HepG2 (cell line): ENCODE measurements at regions not wholly inside any gene's neighbourhood (a gene's known extent, or its start where the extent isn't known, plus 50 kb on each side); places are given as distances from the start of the nearest gene placed in this dataset.

Experiments
- ATAC-seq: fragments of 200-7000 bp; cut with Tn5 transposase; 3 replicates; pipeline ENCODE4 v1.9.1; 2020; ENCODE audit warnings: mild to moderate bottlenecking, moderate library complexity
- BruUV-seq: library from RNA; stranded (reverse); fragments of 400-500 nt; replicated peaks from 2 replicates; lab custom pipeline; 2021; lab: Mats Ljungman, UMichigan
- CTCF ChIA-PET: fragments of 300-600 bp; formaldehyde crosslinking; extraction: SDS; loops from one replicate; lab custom pipeline; 2021; ENCODE audit warnings: low total read pairs, inconsistent platforms, low intra/inter-chr PET ratio; lab: Yijun Ruan, JAX
- POLR2A ChIA-PET: fragments of 350-600 bp; sonication (Branson Sonifier 250); formaldehyde crosslinking; loops from one replicate; lab custom pipeline; 2020; ENCODE audit warnings: antibody characterized with exemption, inconsistent platforms; lab: Yijun Ruan, JAX
- DNase-seq: peaks from one replicate; pipeline ENCODE4 v3.0.0-alpha.2; 2015; ENCODE audit warnings: low spot score
- FAIRE-seq: peaks from 3 replicates; lab custom pipeline; 2011; peaks lifted over from hg19 to GRCh38; lab: Jason Lieb, UNC
- H2AFZ ChIP-seq: one replicate; pipeline ENCODE4 v1.6.1; 2011; ENCODE audit warnings: low read length, inconsistent platforms
- H3K27ac ChIP-seq: fragments of 300-600 bp; 3 replicates; pipeline ENCODE4 v1.8.0; 2011; ENCODE audit warnings: mixed run types, mild to moderate bottlenecking, mixed read lengths, low read length, inconsistent platforms; ENCODE audit not compliant: insufficient read depth; ENCODE audit errors: extremely low read length
- H3K27me3 ChIP-seq, 2 experiments: fragments of 200-600 bp in 1 of 2; 2 replicates in 1 of 2; 3 replicates in 1 of 2; pipeline versions ENCODE4 v1.6.0 to v1.8.0; 2011; ENCODE audit warnings: low read length in 2 of 2, mild to moderate bottlenecking in 2 of 2, moderate library complexity in 2 of 2, inconsistent platforms in 1 of 2; ENCODE audit not compliant: insufficient read depth in 2 of 2, control insufficient read depth in 1 of 2
- H3K36me3 ChIP-seq, 2 experiments: fragments of 200-600 bp in 1 of 2; replicated peaks in 1 of 2; 2 replicates in 1 of 2; 3 replicates in 1 of 2; pipeline versions ENCODE4 v1.5.1 to v1.8.0; 2011; ENCODE audit warnings: low read length in 2 of 2, inconsistent platforms in 1 of 2; ENCODE audit not compliant: insufficient read depth in 2 of 2, control insufficient read depth in 1 of 2
- H3K4me1 ChIP-seq: 2 replicates; pipeline ENCODE4 v1.5.1; 2012; ENCODE audit warnings: low read length, inconsistent platforms; ENCODE audit not compliant: insufficient read depth
- H3K4me2 ChIP-seq: 2 replicates; pipeline ENCODE4 v1.6.0; 2011; ENCODE audit warnings: low read depth, low read length, inconsistent platforms
- H3K4me3 ChIP-seq, 3 experiments: fragments of 200-600 bp in 1 of 3; sonication (generic), shearing (Covaris generic) in 1 of 3; replicated peaks in 1 of 3; 2 replicates each; pipeline ENCODE4 v1.5.1; 2011 to 2016; ENCODE audit warnings: low read length in 3 of 3, inconsistent platforms in 2 of 3, low read depth in 2 of 3, mild to moderate bottlenecking in 2 of 3, control low read depth in 1 of 3, mixed read lengths in 1 of 3; ENCODE audit not compliant: insufficient read depth in 1 of 3
- H3K79me2 ChIP-seq: one replicate; pipeline ENCODE4 v1.6.1; 2011; ENCODE audit warnings: low read length, inconsistent platforms; ENCODE audit not compliant: insufficient read depth
- H3K9ac ChIP-seq: 2 replicates; pipeline ENCODE4 v1.6.0; 2011; ENCODE audit warnings: mild to moderate bottlenecking, low read depth, low read length, inconsistent platforms; ENCODE audit not compliant: insufficient read depth
- H3K9me3 ChIP-seq: 2 replicates; pipeline ENCODE4 v1.5.1; 2012; ENCODE audit warnings: mild to moderate bottlenecking, low read length
- H4K20me1 ChIP-seq: 2 replicates; pipeline ENCODE4 v1.6.0; 2011; ENCODE audit warnings: inconsistent platforms, mild to moderate bottlenecking, low read length, moderate library complexity; ENCODE audit not compliant: insufficient read depth
- BCL3 ChIP-seq: sonication (generic); formaldehyde crosslinking; IDR thresholded peaks from 2 replicates; pipeline ENCODE4 v1.5.1; 2020; ENCODE audit warnings: mild to moderate bottlenecking, missing genetic modification reagents, moderate library complexity
- FOSL2 ChIP-seq: sonication (generic); formaldehyde crosslinking; IDR thresholded peaks from 2 replicates; pipeline ENCODE4 v1.4.0; 2020; ENCODE audit warnings: missing genetic modification reagents
- KDM5A ChIP-seq: fragments of 200-600 bp; sonication (generic); IDR thresholded peaks from 2 replicates; pipeline ENCODE4 v1.7.0; 2018; ENCODE audit warnings: antibody characterized with exemption, mild to moderate bottlenecking, low read length, borderline replicate concordance
- MAFF ChIP-seq: IDR thresholded peaks from 2 replicates; pipeline ENCODE4 v1.6.1; 2011; ENCODE audit warnings: low read depth, low read length, improper control_type of control experiment
- MAFK ChIP-seq, 2 experiments: IDR thresholded peaks in 1 of 2; conservative IDR thresholded peaks in 1 of 2; 2 replicates each; pipeline ENCODE4 v1.6.1; 2011; ENCODE audit warnings: improper control_type of control experiment in 2 of 2, low read length in 2 of 2
- MZF1 ChIP-seq: sonication (generic); formaldehyde crosslinking; IDR thresholded peaks from 2 replicates; pipeline ENCODE4 v1.8.1; 2023; ENCODE audit warnings: mild to moderate bottlenecking, missing genetic modification reagents, borderline replicate concordance
- POLR2AphosphoS2 ChIP-seq: IDR thresholded peaks from 2 replicates; pipeline ENCODE4 v1.6.1; 2011; ENCODE audit warnings: low read depth, low read length, improper control_type of control experiment
- SALL2 ChIP-seq: sonication (generic); formaldehyde crosslinking; IDR thresholded peaks from 2 replicates; pipeline ENCODE4 v1.8.1; 2023; ENCODE audit warnings: mild to moderate bottlenecking, missing genetic modification reagents, inconsistent platforms
- ZNF234 ChIP-seq: sonication (generic); formaldehyde crosslinking; conservative IDR thresholded peaks from 2 replicates; pipeline ENCODE4 v1.5.1; 2020; ENCODE audit warnings: mild to moderate bottlenecking, missing genetic modification reagents
- ZNF569 ChIP-seq: sonication (generic); formaldehyde crosslinking; IDR thresholded peaks from 2 replicates; pipeline ENCODE4 v1.5.0; 2020; ENCODE audit warnings: mild to moderate bottlenecking, missing genetic modification reagents, moderate library complexity, borderline replicate concordance
- ZNF784 ChIP-seq: sonication (generic); formaldehyde crosslinking; IDR thresholded peaks from 2 replicates; pipeline ENCODE4 v1.5.1; 2020; ENCODE audit warnings: missing genetic modification reagents, mild to moderate bottlenecking, borderline replicate concordance
- ZSCAN21 ChIP-seq: sonication (generic); formaldehyde crosslinking; IDR thresholded peaks from 2 replicates; pipeline ENCODE4 v1.8.0; 2022; ENCODE audit warnings: mild to moderate bottlenecking, missing genetic modification reagents, moderate library complexity, borderline replicate concordance
- WGBS: methylation state at CpG from one replicate; pipeline ENCODE4 v1.1.6; 2017; ENCODE audit warnings: low lambda C conversion rate; 5-methylcytosine and 5-hydroxymethylcytosine counted together
- in situ Hi-C: cut with HindIII; loops from 2 replicates; pipeline ENCODE4 v1.10.0; 2017; ENCODE audit warnings: low pct_unique_long_range_greater_than_20kb; ENCODE audit not compliant: extremely low pct_ligation_motif_present
- intact Hi-C: fragments of 100-400 bp; cut with micrococcal nuclease; formaldehyde crosslinking; loops from one replicate; pipeline ENCODE4 v1.10.0; 2022; ENCODE audit not compliant: unreplicated experiment
- TF ChIP-seq, protein P1 (sequence below): sonication (generic); formaldehyde crosslinking; IDR thresholded peaks from 2 replicates; pipeline ENCODE4 v1.4.0; 2020; ENCODE audit warnings: missing genetic modification reagents, borderline replicate concordance
- TF ChIP-seq, protein P2 (sequence below): sonication (generic); formaldehyde crosslinking; IDR thresholded peaks from 2 replicates; pipeline ENCODE4 v1.5.1; 2020; ENCODE audit warnings: missing genetic modification reagents, mild to moderate bottlenecking, borderline replicate concordance

DNA sequence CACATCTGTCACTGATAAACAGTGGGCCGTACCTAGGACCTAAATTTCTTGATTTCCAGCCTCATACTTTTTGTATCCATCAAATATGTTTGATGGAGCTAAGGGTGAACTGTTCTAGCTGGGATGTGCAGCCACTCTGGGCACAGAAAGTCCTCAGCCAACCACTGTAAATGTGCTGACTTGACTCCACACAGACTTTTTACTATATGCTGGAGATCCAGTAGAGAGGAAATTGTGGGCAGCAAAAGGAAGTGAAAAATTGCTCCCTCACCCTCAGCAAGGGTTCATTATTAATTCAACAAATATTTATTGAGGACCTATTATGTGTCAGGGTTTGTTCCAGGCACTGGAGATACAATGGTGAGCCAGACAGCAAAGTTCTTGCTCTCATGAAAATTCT, 54.2 kb upstream of the AMPD3 start:
- no peak overlapping the region for H3K27ac ChIP-seq
- 23% methylated on average over 1 of the region's 1 CpG for WGBS
- no peak overlapping the region for H3K4me2 ChIP-seq
- ATAC-seq (no peak), DNase-seq (no peak), FAIRE-seq (no peak)
- no peaks in the 10 kb centered on the region for H4K20me1 ChIP-seq
- H3K27me3 ChIP-seq, result peaks cover 0 to 22% of the 10 kb centered on the region in 2 experiments; a peak in 2 of 5 replicates
- POLR2A ChIA-PET, result no interaction called here
- no peak overlapping the region for H3K9ac ChIP-seq
- H2AFZ ChIP-seq, result no peak overlapping the region
- no peaks in the 10 kb centered on the region for H3K9me3 ChIP-seq
- TF ChIP-seq KDM5A, result no peak
- 0 out of 2 replicates have a peak, but pooled peaks have one; percentile 20 for TF ChIP-seq MAFF
- peak in 1 of 2 experiments; percentile 33; a peak in 1 of 4 replicates for TF ChIP-seq MAFK (conservative IDR thresholded peaks at IDR 0.05 in 1 of 2, IDR thresholded peaks at IDR 0.05 in 1 of 2; ENCODE audit: low read length in 2 of 2)
- no peaks in the 10 kb centered on the region for H3K36me3 ChIP-seq
- CTCF ChIA-PET, result no interaction called here
- H3K4me3 ChIP-seq, result no peak overlapping the region
- no peaks in the 10 kb centered on the region for H3K4me1 ChIP-seq
- in situ Hi-C loops (loop anchor here (10.0 kb wide), 1 partner anchor 224 kb away; no protein-coding TSS in a partner anchor), intact Hi-C loops (no loop called here)
- H3K79me2 ChIP-seq, result no peaks in the 10 kb centered on the region
- no TSS peak for BruUV-seq

- Histone ChIP-seq H3K4me2 (no peak overlapping the region), H3K4me3 (no peak overlapping the region), H3K27me3 (peaks cover 0 to 18% of the 10 kb centered on the region in 2 experiments; a peak in 2 of 5 replicates), H3K27ac (no peak overlapping the region), H3K9ac (no peak overlapping the region), H3K79me2 (no peaks in the 10 kb centered on the region), H2AFZ (no peak overlapping the region), H4K20me1 (no peaks in the 10 kb centered on the region), H3K9me3 (no peaks in the 10 kb centered on the region), H3K4me1 (no peaks in the 10 kb centered on the region), H3K36me3 (no peaks in the 10 kb centered on the region)
- intact Hi-C loops, result no loop called here
- ChIA-PET CTCF (no interaction called here), POLR2A (no interaction called here)
- FAIRE-seq (no peak), ATAC-seq (no peak), DNase-seq (no peak)
- BruUV-seq, result no TSS peak
- 38% methylated on average over 3 of the region's 3 CpGs for WGBS
- TF ChIP-seq ZNF569 (CRISPR knock-in tag) (no peak), FOSL2 (CRISPR knock-in tag) (no peak), ZNF234 (no peak), ZSCAN21 (CRISPR knock-in tag) (no peak), BCL3 (CRISPR knock-in tag) (no peak), POLR2AphosphoS2 (no peak), MZF1 (CRISPR knock-in tag) (no peak), ZNF784 (CRISPR knock-in tag) (no peak), SALL2 (CRISPR knock-in tag) (no peak)
- TF ChIP-seq, protein P1, sequence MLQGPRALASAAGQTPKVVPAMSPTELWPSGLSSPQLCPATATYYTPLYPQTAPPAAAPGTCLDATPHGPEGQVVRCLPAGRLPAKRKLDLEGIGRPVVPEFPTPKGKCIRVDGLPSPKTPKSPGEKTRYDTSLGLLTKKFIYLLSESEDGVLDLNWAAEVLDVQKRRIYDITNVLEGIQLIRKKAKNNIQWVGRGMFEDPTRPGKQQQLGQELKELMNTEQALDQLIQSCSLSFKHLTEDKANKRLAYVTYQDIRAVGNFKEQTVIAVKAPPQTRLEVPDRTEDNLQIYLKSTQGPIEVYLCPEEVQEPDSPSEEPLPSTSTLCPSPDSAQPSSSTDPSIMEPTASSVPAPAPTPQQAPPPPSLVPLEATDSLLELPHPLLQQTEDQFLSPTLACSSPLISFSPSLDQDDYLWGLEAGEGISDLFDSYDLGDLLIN (CRISPR knock-in tag), result no peak
- TF ChIP-seq, protein P2, sequence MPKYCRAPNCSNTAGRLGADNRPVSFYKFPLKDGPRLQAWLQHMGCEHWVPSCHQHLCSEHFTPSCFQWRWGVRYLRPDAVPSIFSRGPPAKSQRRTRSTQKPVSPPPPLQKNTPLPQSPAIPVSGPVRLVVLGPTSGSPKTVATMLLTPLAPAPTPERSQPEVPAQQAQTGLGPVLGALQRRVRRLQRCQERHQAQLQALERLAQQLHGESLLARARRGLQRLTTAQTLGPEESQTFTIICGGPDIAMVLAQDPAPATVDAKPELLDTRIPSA (CRISPR knock-in tag), result no peak
- in situ Hi-C loops, result loop anchor here (10.0 kb wide), 1 partner anchor 224 kb away; no protein-coding TSS in a partner anchor
Measured at GRCh38 chr11:10401256-10401655, 53.8 kb upstream of the AMPD3 start.
